SIG-M5 treated with dmso at 0.1 percent for 504 hours (cell line): ENCODE measurements at regions not wholly inside any gene's neighbourhood (a gene's known extent, or its start where the extent isn't known, plus 50 kb on each side); places are given as distances from the start of the nearest gene placed in this dataset.
"Not testable (repeated sequence)": the region's sequence is repeated elsewhere in the genome, so short reads cannot be mapped to it uniquely, and the experiment has no call there.

Source experiments
- DNase-seq: peaks from one replicate; lab custom pipeline; 2025; ENCODE audit not compliant: unreplicated experiment; lab: John Stamatoyannopoulos, UW

DNA sequence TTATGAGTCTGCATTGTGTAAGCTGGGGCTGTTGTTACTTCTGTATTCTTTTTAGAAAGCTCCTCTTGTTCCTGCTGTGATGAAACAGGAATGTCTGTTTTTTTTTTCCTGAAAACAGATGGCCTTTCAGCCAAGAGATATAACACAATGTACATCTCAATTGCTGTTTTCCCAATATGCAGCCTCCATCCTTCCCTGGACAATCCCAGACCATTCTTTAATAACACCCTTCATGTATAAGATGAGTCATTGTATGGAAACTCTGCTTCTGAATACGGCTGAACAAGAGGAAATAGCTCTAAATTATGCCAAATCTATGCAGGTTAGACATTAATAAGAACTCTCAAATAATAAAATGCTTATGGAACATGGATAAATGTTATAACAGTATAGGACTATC is 60.2 kb upstream of the LRRC4C start:
- DNase-seq = no peak

DNA sequence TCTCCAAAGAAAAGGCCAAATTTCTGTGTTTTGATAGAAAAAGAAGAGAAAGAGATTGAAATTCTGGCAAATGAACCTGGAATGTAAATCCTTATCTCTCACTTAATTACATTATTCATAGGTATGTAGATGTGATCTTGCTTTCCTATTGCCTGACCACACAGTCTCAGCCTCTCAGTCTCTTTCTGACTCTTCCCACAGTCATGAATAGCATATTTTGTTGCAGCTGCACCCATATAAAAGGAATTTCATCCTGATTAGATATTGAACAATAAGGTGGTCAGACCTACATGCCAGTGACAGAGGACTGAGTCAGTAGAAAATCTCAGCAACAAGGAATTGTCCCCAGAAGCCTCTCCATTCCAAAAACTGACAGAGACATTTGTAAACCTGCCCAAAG is 62.9 kb upstream of the LRRC4C start:
- no peak for DNase-seq

DNA sequence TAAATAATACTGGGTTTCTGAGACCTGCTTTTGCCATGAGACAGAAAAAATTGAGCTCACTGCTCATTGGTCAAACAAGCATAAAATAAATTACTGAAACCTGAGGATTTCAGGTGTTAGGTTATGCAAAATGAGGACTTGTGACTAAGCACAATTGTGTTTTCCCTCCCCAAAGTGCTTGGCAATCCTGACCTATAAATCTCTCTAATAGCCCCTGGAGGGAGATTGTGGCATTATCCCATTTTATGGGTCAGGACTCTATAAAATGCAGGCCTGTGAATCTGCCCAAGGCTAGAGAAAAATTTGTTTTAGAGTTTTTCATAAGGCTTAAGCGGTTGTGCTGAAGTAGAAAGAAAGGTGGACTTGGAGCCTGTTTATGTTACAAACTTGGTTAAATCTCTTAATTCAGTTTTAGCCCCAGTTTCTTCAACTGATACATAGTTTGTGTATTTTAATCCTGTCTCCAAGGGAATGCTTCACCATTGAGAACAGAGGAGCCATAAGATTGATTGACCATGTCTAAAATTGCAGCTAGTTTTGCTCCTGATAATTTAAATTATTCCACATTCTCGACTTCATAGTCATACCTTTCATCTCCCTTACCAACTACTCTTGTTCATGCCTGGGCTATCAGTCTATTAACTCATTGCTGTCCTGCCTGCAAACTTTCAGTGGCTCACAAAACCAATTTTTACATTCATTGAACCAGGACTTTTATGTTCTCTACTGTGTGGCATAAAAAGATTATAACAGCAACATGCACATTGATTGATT is 63.6 kb upstream of the LRRC4C start:
- DNase-seq = no peak

DNA sequence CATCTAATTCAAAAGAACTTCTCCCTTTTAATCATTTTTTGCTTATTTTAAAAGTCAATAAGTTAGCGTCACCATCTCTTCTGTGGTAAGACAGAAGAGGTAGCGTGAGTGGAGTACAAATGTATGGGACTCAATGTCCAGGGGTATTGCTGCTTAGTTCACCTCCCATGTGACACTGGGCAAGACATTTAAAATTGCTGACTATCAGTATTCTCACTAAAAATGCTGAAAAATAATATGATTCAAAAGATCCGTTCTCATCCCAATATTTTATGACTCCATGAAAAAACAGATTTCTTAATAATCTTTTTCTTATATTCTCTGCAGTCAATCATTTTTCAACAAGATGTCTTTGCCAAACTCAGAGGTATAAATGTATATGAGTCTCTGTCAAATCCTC is 68.1 kb upstream of the LRRC4C start:
- DNase-seq = no peak

DNA sequence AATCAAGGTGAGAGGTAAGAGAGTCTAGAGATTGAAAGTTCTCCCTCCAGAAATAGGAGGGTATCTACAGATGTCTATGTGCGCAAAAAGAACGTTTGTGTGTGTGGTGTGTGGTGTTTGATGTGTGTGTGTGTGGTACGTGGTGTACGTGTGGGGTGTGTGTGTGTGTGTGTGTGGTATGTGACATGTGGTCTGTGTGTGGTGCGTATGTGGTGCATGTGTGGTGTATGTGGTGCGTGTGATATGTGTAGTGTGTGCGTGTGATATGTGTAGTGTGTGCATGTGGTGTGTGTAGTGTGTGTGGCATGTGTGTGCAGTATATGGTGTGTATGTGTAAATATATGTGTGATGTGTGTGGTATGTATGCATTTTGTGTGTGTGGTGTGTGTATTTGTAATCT is 73.0 kb upstream of the LRRC4C start:
- no peak for DNase-seq

DNA sequence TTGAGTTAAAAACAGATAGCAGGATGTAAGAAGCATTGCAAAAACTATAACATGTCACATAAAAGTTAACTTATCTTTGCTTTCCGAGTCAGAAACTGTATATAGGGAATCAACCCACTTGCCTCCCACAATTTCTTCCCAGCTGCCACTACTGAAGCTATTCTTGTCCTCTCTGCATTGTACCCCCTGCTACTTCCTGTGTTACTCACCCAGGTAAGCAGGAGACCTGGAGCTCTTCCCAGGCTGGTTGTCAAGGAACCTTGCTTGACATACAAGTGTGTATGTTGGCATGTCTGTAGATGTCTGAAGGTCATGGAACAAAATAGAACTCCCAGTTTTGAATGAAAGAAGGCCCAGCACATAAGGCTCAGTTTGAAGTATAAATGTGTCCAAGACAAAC is 74.3 kb upstream of the LRRC4C start:
- DNase-seq = no peak

DNA sequence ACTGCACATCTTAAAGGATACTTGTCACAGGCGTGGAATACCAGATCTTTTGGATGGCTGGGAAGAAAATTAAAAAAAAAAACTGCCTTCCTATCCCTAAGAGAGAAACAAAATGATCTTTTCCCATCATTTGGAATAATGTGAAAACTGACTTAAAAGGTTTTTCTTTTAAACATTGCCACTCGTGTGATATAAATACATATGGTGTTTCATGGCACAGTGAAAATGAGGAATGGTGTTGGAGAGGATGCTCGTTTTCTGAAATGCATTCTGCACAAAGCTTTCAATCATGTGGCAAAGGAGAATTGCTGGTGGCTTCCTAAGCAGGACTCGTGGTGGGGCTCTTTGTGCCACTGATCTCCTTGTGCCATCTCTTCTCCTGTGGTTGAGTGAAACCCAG is 74.9 kb upstream of the LRRC4C start:
- no peak for DNase-seq

DNA sequence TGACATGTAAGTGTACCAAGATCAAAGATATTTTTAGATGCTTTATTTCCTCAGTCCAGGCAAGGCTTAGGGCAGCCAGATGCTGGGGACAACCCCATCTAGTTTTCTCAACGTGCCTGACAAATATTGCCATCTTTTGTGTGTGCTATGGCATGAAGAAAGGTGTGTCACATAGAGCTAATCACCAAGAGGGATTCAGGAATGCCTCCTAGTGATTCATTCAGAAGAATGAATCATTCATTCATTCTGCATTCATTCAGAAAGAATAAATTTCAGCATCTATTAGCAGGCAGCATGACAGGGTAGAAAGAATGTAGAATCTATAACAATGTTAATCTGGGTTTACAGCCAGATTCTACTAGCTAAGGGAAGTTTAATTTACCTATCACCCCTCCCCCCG is 75.4 kb upstream of the LRRC4C start:
- DNase-seq = no peak

DNA sequence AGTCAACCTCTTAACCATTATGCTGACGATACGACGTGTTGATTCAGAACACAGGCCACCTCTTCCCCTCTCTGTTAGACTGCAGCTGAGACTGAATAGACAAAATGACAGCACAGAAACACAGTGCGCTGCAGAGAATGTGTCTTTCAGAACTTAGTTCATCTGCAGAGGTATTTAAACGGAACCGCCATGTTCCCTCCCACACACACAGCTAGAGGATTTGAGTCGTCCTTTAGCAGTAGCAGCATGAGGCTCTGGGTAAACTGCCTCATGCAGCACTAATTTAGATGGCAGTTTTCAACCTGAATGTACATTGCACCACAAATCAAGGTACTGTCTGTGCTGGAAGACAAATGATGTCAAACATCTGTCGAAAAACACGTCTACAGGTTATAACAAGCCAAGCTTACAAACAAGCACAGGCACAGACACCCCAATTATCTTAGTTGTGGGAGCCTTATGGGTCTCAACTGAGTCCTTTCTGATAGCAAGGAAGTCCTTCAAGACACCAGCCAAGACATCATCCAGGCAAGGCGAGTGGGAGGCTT is 76.6 kb upstream of the LRRC4C start:
- DNase-seq = no peak

DNA sequence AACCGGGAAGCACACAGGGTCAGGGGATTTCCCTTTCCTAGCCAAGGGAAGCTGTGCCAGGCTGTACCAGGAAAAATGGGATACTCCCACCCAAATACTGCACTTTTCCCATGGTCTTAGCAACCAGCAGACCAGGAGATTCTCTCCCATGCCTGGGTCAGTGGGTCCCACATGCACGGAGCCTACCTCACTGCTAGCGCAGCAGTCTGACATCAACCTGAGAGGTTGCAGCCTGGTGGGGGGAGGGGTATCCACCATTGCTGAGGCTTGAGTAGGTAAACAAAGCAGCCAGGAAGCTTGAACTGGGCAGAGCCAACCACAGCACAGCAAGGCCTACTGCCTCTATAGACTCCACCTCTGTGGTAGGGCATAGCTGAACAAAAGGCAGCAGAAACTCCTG is 85.5 kb upstream of the LRRC4C start:
- DNase-seq = not testable (repeated sequence)

DNA sequence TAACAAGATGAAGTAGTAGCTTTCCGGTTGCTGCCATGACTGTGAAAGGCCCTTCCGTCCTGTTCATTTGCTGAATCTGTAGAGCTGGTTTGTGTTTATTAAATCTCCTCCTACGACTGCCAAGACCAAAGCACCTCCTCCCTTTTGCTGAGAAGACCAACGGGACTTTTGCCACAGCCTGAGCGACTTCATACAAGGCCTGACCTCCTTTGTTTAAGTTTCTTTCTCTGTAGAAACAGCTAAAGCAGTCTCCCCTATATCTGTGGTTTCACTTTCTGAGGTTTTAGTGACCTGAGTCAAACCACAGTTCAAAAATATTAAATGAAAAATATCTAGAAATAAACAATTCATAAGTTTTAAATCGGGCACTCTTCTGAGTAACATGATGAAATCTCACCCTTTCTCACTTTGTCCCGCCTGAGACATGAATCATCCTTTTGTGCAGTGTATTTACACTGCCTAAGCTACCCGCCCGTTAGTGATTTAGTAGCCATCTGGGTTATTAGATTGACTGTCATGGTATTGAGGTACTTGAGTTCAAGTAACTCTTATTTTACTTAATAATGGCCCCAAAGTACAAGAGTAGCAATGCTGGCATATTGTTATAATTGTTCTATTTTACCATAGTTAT is 119.1 kb upstream of the LRRC4C start:
- DNase-seq = no peak

DNA sequence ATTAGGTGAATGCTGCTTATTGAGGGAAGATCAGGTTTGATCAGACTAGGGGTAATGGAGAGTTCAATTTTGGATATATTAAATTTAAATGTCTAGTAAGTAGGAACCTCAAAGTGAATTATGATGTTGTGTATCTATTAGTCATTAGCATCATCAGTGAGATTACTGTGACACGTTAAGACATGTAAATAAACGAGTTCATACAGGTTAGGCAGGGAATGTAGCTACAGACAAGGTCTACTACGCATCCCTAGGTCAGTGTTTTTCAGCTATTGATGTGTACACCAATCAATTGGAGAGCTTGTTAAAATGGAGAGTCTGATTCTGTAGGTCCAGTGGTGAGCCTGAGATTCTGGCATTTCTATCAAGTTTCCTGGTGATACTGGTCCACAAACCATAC is 120.1 kb upstream of the LRRC4C start:
- no peak for DNase-seq

DNA sequence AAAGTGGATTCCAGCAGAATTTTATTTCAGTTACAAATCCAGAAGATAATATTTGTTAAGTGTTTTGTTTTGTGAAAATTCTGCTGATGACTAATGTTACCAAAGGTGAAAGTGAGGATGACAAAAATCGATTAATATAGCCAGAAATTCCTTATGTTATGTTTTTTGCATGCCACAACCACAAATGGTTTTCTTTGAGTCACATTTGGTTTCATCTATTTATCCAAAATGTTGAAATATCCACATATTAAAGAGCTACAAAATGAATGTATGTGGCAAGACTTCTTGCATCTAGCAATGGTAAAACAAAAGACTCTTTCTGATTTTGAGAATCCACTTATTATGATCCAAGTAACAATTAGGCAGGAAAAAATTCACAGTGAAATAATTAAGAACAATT is 150.1 kb upstream of the LRRC4C start:
- DNase-seq = no peak

DNA sequence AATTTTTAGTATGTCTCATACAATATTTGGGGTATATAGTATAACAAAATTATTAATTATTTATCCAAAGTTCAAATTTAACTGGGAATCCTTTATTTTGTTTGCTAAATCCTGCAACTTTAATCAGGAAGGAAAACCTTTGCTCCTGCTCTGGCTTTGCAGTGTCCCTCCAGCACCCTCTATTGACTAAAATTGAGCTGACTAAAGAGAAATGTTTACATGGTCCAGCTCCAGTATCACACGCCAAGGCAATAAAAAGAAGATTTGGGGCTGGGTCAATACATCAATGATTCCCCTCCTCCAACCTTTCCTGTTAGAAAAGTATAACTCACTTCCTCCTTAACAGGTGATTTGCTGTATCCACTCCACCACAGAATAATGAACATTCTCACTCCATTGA is 153.0 kb upstream of the LRRC4C start:
- DNase-seq = no peak

DNA sequence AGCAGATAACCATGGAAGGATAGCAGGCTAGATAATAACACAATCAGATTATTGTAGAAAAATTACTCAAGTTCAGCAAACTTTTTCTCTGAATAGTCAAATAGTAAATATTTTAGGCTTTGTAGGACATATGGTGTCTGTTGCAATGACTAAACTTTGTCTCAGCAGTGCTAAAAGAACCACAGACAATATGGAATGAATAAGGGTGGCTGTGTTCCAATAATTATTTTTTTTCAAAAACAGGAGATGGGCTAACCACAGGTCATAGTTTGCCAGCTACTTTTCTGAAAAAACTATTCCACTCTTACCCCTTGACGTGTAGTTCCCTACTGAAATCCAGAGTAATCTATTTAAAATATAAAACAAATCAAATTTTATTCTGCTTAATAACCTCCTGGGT is 153.9 kb upstream of the LRRC4C start:
- DNase-seq = no peak

DNA sequence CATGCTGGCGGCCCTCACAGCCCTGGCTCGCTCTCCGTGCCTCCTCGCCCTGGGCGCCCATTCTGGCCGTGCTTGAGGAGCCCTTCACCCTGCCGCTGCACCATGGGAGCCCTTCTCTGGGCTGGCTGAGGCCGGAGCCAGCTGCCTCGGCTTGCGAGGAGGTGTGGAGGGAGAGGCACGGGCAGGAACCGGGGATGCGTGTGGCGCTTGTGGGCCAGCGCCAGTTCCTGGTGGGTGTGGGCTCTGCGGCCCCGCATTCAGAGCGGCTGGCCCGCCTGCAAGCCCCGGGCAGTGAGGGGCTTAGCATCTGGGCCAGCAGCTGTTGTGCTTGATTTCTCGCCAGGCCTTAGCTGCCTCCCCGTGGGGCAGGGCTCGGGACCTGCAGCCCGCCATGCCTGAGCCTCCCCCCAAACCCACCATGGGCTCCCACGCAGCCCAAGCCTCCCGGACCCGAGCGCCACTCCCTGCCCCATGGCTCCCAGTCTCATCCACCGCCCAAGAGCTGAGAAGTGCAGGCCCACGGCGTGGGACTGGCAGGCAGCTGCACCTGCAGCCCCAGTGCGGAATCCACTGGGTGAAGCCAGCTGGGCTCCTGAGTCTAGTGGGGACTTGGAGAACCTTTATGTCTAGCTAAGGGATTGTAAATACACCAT is 163.4 kb upstream of the LRRC4C start:
- DNase-seq = no peak

DNA sequence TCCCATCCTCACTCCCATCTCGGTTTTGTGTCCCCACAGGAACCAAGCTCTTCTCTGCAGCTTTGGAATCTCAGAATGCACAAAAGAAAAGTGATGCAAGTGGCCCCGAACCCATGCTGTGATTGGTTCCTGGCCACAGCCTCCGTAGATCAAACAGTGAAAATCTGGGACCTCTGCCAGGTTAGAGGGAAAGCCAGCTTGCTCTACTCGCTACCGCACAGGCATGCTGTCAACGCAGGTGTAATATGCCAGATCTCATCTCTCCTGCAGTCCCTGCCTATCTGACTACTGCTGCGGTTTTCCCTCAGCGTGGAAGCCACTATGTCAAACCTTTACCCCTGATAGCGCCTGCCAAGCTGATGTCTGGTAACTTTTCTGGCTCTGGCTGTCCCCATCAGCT is 200.5 kb upstream of the LRRC4C start:
- DNase-seq = no peak

DNA sequence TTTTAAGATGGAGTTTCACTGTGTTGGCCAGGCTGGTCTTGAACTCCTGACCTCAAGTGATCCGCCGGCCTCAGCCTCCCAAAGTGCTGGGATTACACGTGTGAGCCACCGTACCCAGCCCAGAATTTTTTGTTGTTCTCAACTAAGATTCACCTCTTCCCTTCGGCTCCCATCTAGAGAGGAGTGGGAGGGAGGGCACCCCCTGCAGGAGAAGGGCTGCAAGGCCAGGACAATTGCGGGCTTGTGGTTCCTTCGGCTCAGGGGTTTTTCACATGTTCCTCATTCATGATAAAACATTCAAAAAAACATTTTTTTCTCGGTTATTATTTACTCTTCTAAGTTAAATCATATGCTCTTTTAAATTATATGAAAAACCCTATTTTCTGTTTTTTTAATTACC is 201.1 kb upstream of the LRRC4C start:
- DNase-seq = no peak

DNA sequence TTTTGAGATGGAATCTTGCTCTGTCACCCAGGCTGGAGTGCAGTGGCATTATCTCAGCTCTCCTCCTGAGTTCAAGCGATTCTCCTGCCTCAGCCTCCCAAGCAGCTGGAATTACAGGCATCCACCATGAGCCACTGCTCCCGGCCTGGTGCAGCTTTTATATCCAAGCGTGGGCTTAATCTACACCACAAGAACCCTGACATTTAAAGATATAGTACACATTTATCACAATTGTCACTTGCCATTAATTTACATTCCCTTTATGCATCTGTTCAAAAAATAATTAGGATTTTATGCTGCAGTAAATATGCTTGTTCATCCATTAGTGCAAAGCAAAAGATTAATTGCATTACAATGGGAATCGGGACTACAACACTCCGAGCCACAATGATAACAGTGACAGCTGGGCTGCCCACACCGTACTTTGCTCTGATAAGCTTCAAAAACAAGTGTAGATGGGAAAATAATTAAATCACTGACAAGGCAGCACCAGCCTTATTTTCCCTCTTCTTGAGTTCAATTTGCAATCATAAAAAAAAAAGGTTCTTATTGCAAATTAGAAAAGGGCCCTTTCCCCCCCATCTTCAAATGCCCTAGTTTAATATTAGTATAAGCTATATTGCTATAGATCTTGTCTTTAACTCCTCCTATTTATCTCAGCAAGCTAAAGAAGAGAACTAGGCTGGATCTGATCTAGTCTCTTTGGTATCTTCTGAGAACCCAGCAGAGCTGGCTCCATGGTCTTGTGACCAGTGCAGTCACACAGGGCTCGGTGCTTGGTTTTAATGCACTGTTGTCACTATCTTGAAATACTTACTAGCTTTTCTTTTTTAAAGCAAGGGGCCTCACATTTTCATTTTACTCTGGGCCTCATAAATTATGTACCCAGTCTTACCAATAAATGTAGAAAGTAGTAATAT is 206.2 kb upstream of the LRRC4C start:
- no peak for DNase-seq

DNA sequence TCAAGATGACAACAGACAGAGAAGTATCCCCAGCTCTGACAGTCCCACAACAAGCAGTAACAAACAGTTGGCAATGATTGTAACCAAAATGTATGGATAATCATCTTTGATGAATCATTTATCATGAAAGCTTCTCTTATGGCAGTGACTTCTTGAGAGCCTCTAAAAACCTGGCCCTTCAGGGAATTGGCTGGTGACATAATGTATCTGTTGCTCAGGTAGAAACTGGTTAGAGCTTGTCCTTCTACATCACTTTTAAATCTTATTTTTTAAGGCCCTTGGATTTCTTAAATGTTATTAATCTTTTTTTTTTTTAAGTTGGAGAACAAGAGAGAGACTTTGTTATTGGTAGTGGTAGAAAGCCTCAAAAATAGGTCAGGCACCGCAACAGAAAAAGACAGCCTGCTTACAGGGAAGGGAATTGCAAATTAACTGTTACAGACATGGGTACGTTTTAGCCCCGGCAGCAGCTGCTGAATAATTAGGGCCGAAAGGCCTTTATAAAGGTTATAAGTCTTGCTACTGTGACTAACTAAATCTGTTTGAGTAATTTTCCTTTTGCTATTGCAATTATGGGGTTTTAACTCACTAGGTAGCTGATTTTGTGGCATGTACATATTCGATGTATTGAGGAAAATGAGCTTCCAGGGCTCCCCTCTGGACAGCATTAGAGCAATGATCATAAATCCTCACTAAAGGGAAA is 207.7 kb upstream of the LRRC4C start:
- no peak for DNase-seq

DNA sequence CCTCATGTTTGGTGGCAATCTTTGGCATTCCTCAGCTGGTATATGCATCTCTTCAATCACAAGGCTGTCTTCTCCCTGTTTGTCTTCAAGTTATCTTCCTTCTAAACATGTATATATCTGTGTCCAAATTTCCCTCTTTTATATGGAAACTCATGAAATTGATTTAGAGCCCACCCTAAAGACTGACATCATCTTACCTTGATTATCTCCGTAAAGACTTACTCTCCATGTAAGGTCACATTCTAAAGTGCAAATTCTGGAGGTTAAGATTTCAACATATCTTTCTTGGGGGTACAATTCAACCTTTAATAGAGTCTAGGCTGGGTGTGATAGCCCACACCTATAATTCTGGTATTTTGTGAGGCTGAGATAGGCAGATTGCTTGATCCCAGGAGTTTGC is 215.8 kb upstream of the LRRC4C start:
- DNase-seq = no peak
